Fibroblast of lung (primary cell): ENCODE measurements at regions not wholly inside any gene's neighbourhood (a gene's known extent, or its start where the extent isn't known, plus 50 kb on each side); places are given as distances from the start of the nearest gene placed in this dataset.

Source experiments
- DNase-seq, 2 donors: peaks; one replicate each; pipeline versions ENCODE4 v3.0.0 to v3.0.0-alpha.2; 2010; ENCODE audit warnings: low read depth in 2 of 2
- H2AFZ ChIP-seq: 2 replicates; pipeline ENCODE4 v1.5.1; 2012; ENCODE audit warnings: low read length, control low read depth, inconsistent platforms
- H3K27ac ChIP-seq: 2 replicates; pipeline ENCODE4 v1.5.1; 2011; ENCODE audit warnings: low read length, control low read depth; ENCODE audit not compliant: insufficient read depth
- H3K27me3 ChIP-seq: 2 replicates; pipeline ENCODE4 v1.5.1; 2011; ENCODE audit warnings: mild to moderate bottlenecking, low read length; ENCODE audit not compliant: control insufficient read depth, insufficient read depth
- H3K36me3 ChIP-seq: 2 replicates; pipeline ENCODE4 v1.5.1; 2011; ENCODE audit warnings: low read length; ENCODE audit not compliant: control insufficient read depth, insufficient read depth
- H3K4me1 ChIP-seq: 2 replicates; pipeline ENCODE4 v1.5.1; 2011; ENCODE audit warnings: low read length; ENCODE audit not compliant: control insufficient read depth, insufficient read depth; ENCODE audit errors: extremely low read depth
- H3K4me2 ChIP-seq: 2 replicates; pipeline ENCODE4 v1.5.1; 2011; ENCODE audit warnings: low read length, control low read depth; ENCODE audit not compliant: insufficient read depth; ENCODE audit errors: extremely low read depth
- H3K4me3 ChIP-seq, 4 experiments: fragments of 200-600 bp in 1 of 4; sonication (generic) in 1 of 4; replicated peaks in 1 of 4; 2 replicates each; pipeline ENCODE4 v1.5.1; 2011 to 2016; ENCODE audit warnings: low read length in 4 of 4, low read depth in 3 of 4, mild to moderate bottlenecking in 3 of 4, control low read depth in 2 of 4, inconsistent platforms in 1 of 4, mixed read lengths in 1 of 4; ENCODE audit not compliant: insufficient read depth in 1 of 4; ENCODE audit errors: control extremely low read depth in 1 of 4
- H3K79me2 ChIP-seq: 2 replicates; pipeline ENCODE4 v1.5.1; 2012; ENCODE audit warnings: mild to moderate bottlenecking, low read length, inconsistent platforms; ENCODE audit not compliant: control insufficient read depth, insufficient read depth
- H3K9ac ChIP-seq: 2 replicates; pipeline ENCODE4 v1.5.1; 2011; ENCODE audit warnings: mild to moderate bottlenecking, low read length, control low read depth; ENCODE audit not compliant: insufficient read depth
- H3K9me3 ChIP-seq: 2 replicates; pipeline ENCODE4 v1.5.1; 2012; ENCODE audit warnings: low read depth, low read length; ENCODE audit not compliant: control insufficient read depth, insufficient read depth
- H4K20me1 ChIP-seq: 2 replicates; pipeline ENCODE4 v1.5.1; 2011; ENCODE audit warnings: low read length; ENCODE audit not compliant: control insufficient read depth, insufficient read depth; ENCODE audit errors: extremely low read depth
- CTCF ChIP-seq, 2 donors: IDR thresholded peaks in 1 of 2; conservative IDR thresholded peaks in 1 of 2; 1 replicate in 1 of 2; 2 replicates in 1 of 2; pipeline ENCODE4 v1.5.1; 2011 to 2012; ENCODE audit warnings: low read length in 2 of 2, control low read depth in 1 of 2, inconsistent platforms in 1 of 2, low read depth in 1 of 2, mild to moderate bottlenecking in 1 of 2
- EZH2 ChIP-seq: IDR thresholded peaks from 2 replicates; pipeline ENCODE4 v1.5.1; 2012; ENCODE audit warnings: low read length, control low read depth, mild to moderate bottlenecking; ENCODE audit errors: missing control alignments

GRCh38 chr7:83290211-83290610 is 127.5 kb upstream of the PCLO start:
- Histone ChIP-seq H2AFZ (no peak overlapping the region), H3K4me1 (no peaks in the 10 kb centered on the region)

GRCh38 chr7:83289419-83289993 is 126.8 kb upstream of the PCLO start:
- no peaks in the 10 kb centered on the region for H3K79me2 ChIP-seq
- no peak for DNase-seq
- no peak for TF ChIP-seq EZH2
- TF ChIP-seq CTCF (conservative IDR thresholded peaks at IDR 0.05 in 1 of 2, IDR thresholded peaks at IDR 0.05 in 1 of 2; ENCODE audit: low read depth in 1 of 2, low read length in 2 of 2): no peak
- no peaks in the 10 kb centered on the region for H3K36me3 ChIP-seq
- H3K4me1 ChIP-seq: no peaks in the 10 kb centered on the region
- no peak overlapping the region for H3K27ac ChIP-seq
- no peaks in the 10 kb centered on the region for H3K9me3 ChIP-seq
- no peak overlapping the region for H3K4me3 ChIP-seq
- no peak overlapping the region for H3K4me2 ChIP-seq
- H4K20me1 ChIP-seq: no peaks in the 10 kb centered on the region
- H3K27me3 ChIP-seq: no peaks in the 10 kb centered on the region
- no peak overlapping the region for H2AFZ ChIP-seq
- no peak overlapping the region for H3K9ac ChIP-seq

More at GRCh38 chr7:83290211-83290610, 127.5 kb upstream of the PCLO start:
- DNase-seq: no peak
- Histone ChIP-seq H3K4me3 (no peak overlapping the region), H3K27ac (no peak overlapping the region), H3K9me3 (no peaks in the 10 kb centered on the region), H4K20me1 (no peaks in the 10 kb centered on the region), H3K36me3 (no peaks in the 10 kb centered on the region), H3K79me2 (no peaks in the 10 kb centered on the region), H3K27me3 (no peaks in the 10 kb centered on the region), H3K4me2 (no peak overlapping the region), H3K9ac (no peak overlapping the region)
- TF ChIP-seq EZH2 (no peak), CTCF (conservative IDR thresholded peaks at IDR 0.05 in 1 of 2, IDR thresholded peaks at IDR 0.05 in 1 of 2; ENCODE audit: low read depth in 1 of 2, low read length in 2 of 2) (no peak)

- H3K36me3 ChIP-seq: no peaks in the 10 kb centered on the region
- H3K27me3 ChIP-seq: no peaks in the 10 kb centered on the region
- no peak for DNase-seq
- H3K4me3 ChIP-seq: no peak overlapping the region
- no peaks in the 10 kb centered on the region for H3K4me1 ChIP-seq
- TF ChIP-seq EZH2 (no peak), CTCF (conservative IDR thresholded peaks at IDR 0.05 in 1 of 2, IDR thresholded peaks at IDR 0.05 in 1 of 2; ENCODE audit: low read depth in 1 of 2, low read length in 2 of 2) (no peak)
- H3K79me2 ChIP-seq: no peaks in the 10 kb centered on the region
- no peak overlapping the region for H3K9ac ChIP-seq
- no peak overlapping the region for H2AFZ ChIP-seq
- H3K4me2 ChIP-seq: no peak overlapping the region
- H3K9me3 ChIP-seq: no peaks in the 10 kb centered on the region
- no peaks in the 10 kb centered on the region for H4K20me1 ChIP-seq
- H3K27ac ChIP-seq: no peak overlapping the region
Observed at GRCh38 chr7:83280671-83281070, 118.0 kb upstream of the PCLO start.
